GM23338 (cell line): ENCODE measurements at regions not wholly inside any gene's neighbourhood (a gene's known extent, or its start where the extent isn't known, plus 50 kb on each side); places are given as distances from the start of the nearest gene placed in this dataset.

Source experiments
- CREB1 ChIP-seq: fragments of 250-450 bp; sonication (Bioruptor Pico); IDR thresholded peaks from 2 replicates; pipeline ENCODE4 v1.5.0; 2020; ENCODE audit warnings: low read depth, mild to moderate bottlenecking, moderate library complexity
- CTCF ChIP-seq, 2 experiments: fragments of 200-600 bp in 1 of 2; sonication (generic) in 1 of 2; conservative IDR thresholded peaks; 2 replicates each; pipeline versions ENCODE4 v1.5.1 to v1.6.1; 2016 to 2017; ENCODE audit warnings: antibody characterized with exemption in 2 of 2, low read depth in 2 of 2, mild to moderate bottlenecking in 2 of 2, moderate library complexity in 1 of 2
- ETS1 ChIP-seq: IDR thresholded peaks from 2 replicates; pipeline ENCODE4 v1.6.1; 2016; ENCODE audit warnings: antibody characterized with exemption
- EZH2 ChIP-seq: fragments of 200-600 bp; sonication (generic); IDR thresholded peaks from one replicate; pipeline ENCODE4 v1.8.0; 2017; ENCODE audit warnings: antibody characterized with exemption, mild to moderate bottlenecking, low read depth; ENCODE audit not compliant: unreplicated experiment
- EZH2phosphoT487 ChIP-seq: fragments of 200-600 bp; sonication (generic); IDR thresholded peaks from one replicate; pipeline ENCODE4 v1.8.1; 2018; ENCODE audit warnings: antibody characterized with exemption; ENCODE audit not compliant: unreplicated experiment
- JUNB ChIP-seq: IDR thresholded peaks from one replicate; pipeline ENCODE4 v1.6.1; 2016; ENCODE audit warnings: antibody characterized with exemption; ENCODE audit not compliant: unreplicated experiment
- NANOG ChIP-seq: IDR thresholded peaks from 2 replicates; pipeline ENCODE4 v1.6.1; 2016; ENCODE audit warnings: antibody characterized with exemption, borderline replicate concordance
- POLR2AphosphoS5 ChIP-seq: IDR thresholded peaks from 2 replicates; pipeline ENCODE4 v1.6.1; 2016; ENCODE audit warnings: antibody characterized with exemption, low read depth
- REST ChIP-seq: IDR thresholded peaks from one replicate; pipeline ENCODE4 v1.6.1; 2018; ENCODE audit warnings: antibody characterized with exemption; ENCODE audit not compliant: unreplicated experiment
- STAT1 ChIP-seq: IDR thresholded peaks from one replicate; pipeline ENCODE4 v1.6.1; 2016; ENCODE audit warnings: antibody characterized with exemption; ENCODE audit not compliant: unreplicated experiment
- ZNF114 ChIP-seq: fragments of 250-450 bp; sonication (Bioruptor Pico); IDR thresholded peaks from 2 replicates; pipeline ENCODE4 v1.5.0; 2020; ENCODE audit warnings: mild to moderate bottlenecking, moderate library complexity
- ZNF331 ChIP-seq: fragments of 250-450 bp; sonication (Bioruptor Pico); IDR thresholded peaks from 2 replicates; pipeline ENCODE4 v1.5.0; 2020; ENCODE audit warnings: low read depth, mild to moderate bottlenecking, moderate library complexity
- ZNF462 ChIP-seq: fragments of 250-450 bp; sonication (Bioruptor Pico); IDR thresholded peaks from 2 replicates; pipeline ENCODE4 v1.5.0; 2020; ENCODE audit warnings: mild to moderate bottlenecking, moderate library complexity

DNA sequence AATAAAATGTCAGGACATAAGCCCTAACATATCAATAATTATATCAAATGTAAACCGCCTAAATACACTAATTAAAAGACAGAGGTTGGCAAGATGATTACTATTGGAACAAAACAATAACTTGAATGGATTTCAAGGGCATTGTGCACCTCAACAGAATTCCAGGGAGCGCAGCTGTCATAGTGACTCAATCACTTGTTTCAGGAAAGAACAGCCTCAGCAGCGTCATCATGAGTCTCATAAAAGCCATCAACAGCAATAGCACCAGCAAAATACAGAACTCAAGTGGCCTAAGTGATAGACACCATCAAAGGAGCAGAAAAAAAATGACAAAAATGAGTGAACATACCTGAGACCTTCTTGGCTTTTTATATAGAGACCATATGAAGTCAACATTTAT, 632.7 kb upstream of the NR5A2 start:
- TF ChIP-seq REST: no peak
- TF ChIP-seq CTCF (conservative IDR thresholded peaks at IDR 0.05; ENCODE audit: low read depth in 2 of 2): no peak
- no peak for TF ChIP-seq CREB1 (CRISPR knock-in tag)
- TF ChIP-seq JUNB: no peak
- TF ChIP-seq POLR2AphosphoS5: no peak
- no peak for TF ChIP-seq EZH2phosphoT487
- no peak for TF ChIP-seq ETS1
- TF ChIP-seq EZH2: no peak
- TF ChIP-seq NANOG: no peak
- TF ChIP-seq ZNF114 (CRISPR knock-in tag): no peak
- TF ChIP-seq ZNF331 (CRISPR knock-in tag): no peak
- TF ChIP-seq ZNF462 (CRISPR knock-in tag): no peak
- no peak for TF ChIP-seq STAT1
